ENCODE measurements at regions not wholly inside any gene's neighbourhood (a gene's known extent, or its start where the extent isn't known, plus 50 kb on each side); places are given as distances from the start of the nearest gene placed in this dataset.
"Not testable (repeated sequence)": the region's sequence is repeated elsewhere in the genome, so short reads cannot be mapped to it uniquely, and the experiment has no call there.

DNA sequence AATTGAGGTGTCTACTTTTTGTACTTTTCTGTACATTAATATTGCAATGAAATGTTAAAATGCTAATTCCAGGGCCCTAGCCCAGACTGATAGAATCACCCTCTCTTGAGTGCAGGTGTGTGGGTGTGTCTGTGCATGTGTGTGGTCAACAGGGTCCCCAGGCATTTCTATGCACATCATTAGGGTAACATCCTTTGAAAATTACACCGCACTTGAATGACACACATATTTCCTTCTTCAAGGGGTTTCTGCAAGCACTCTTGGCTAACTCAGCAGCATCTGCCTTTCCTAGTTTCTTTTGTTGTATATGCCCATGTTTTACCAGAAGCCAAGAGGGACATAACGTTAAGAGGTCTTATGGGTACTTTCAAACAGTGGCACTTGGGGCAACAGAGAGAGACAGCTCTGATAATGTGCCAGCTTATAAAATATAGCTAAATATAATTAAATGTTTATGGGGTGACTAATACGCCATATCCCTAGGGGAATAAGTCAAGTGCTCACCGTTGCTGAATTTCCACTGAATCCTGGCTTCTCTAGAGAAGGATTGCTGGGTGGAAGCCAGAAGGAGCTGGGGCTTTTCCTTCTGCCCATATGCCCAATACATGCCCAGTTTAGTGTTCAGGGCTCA lies 54.5 kb upstream of the LRIG1 start:
- Histone ChIP-seq H3K79me2 (ENCODE audit: insufficient read depth, low read depth, low read length) (no peaks in the 10 kb centered on the region), H4K20me1 (ENCODE audit: insufficient read depth, low read length) (no peaks in the 10 kb centered on the region), H3K27ac (ENCODE audit: low read depth, low read length, poor library complexity, severe bottlenecking) (no peak overlapping the region), H3K4me1 (ENCODE audit: insufficient read depth, low read length, poor library complexity, severe bottlenecking) (peaks cover 29% of the 10 kb centered on the region), H3K9me2 (ENCODE audit: insufficient read depth, low read length) (no peaks in the 10 kb centered on the region), H3K36me3 (ENCODE audit: insufficient read depth, low read length) (no peaks in the 10 kb centered on the region), H3K9me3 (ENCODE audit: low read length) (peaks cover 10% of the 10 kb centered on the region; the same call in 1 of the 2 replicates), H2AFZ (ENCODE audit: low read length) (no peak overlapping the region), H3K4me3 (ENCODE audit: low read depth, low read length, poor library complexity, severe bottlenecking) (no peak overlapping the region), H3K4me2 (ENCODE audit: low read length) (no peak overlapping the region)
- BruUV-seq (replicated peaks) = no TSS peak
- intact Hi-C loops (cut with micrococcal nuclease; ENCODE audit: unreplicated experiment) = no loop called here
- POLR2A ChIA-PET = interaction anchor here (0.5 to 0.8 kb wide), 2 partner anchors 13 to 81 kb away, joined by 3 to 4 read pairs; no protein-coding TSS in a partner anchor
- TF ChIP-seq, protein P1, sequence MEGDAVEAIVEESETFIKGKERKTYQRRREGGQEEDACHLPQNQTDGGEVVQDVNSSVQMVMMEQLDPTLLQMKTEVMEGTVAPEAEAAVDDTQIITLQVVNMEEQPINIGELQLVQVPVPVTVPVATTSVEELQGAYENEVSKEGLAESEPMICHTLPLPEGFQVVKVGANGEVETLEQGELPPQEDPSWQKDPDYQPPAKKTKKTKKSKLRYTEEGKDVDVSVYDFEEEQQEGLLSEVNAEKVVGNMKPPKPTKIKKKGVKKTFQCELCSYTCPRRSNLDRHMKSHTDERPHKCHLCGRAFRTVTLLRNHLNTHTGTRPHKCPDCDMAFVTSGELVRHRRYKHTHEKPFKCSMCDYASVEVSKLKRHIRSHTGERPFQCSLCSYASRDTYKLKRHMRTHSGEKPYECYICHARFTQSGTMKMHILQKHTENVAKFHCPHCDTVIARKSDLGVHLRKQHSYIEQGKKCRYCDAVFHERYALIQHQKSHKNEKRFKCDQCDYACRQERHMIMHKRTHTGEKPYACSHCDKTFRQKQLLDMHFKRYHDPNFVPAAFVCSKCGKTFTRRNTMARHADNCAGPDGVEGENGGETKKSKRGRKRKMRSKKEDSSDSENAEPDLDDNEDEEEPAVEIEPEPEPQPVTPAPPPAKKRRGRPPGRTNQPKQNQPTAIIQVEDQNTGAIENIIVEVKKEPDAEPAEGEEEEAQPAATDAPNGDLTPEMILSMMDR (conservative IDR thresholded peaks at IDR 0.05; ENCODE audit: low read length) = no peak
- no peak for TF ChIP-seq EZH2phosphoT487 (IDR thresholded peaks at IDR 0.05; ENCODE audit: borderline replicate concordance, low read depth, low read length)
- CTCF ChIA-PET (ENCODE audit: unreplicated experiment) = no interaction called here
- no peak for DNase-seq (ENCODE audit: low spot score)

DNA sequence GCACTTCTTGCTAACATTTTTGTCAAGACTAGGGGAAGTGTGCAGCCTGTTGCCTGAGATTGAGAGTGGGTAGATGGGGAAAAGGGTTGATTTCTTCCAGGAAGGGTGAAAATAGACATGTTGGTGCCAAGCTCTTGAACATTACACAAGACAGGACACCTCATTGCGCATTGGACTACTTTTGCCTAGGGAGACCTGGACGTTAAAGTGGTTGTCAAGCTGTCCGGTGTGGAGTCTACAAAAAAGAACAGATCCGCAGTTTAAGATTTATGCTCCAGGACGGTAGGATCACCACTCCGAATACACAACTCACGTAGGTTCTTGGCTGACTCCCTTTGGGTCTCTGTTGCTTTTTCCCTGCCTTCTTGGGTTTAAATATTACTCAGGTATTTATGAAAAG lies 56.3 kb upstream of the LRIG1 start:
- TF ChIP-seq EZH2phosphoT487 (IDR thresholded peaks at IDR 0.05; ENCODE audit: borderline replicate concordance, low read depth, low read length) = no peak
- TF ChIP-seq, protein P1 (conservative IDR thresholded peaks at IDR 0.05; ENCODE audit: low read length) = no peak
- Histone ChIP-seq H3K4me2 (ENCODE audit: low read length) (no peak overlapping the region), H4K20me1 (ENCODE audit: insufficient read depth, low read length) (no peaks in the 10 kb centered on the region), H3K9me3 (ENCODE audit: low read length) (peaks cover 10% of the 10 kb centered on the region; the same call in 1 of the 2 replicates), H2AFZ (ENCODE audit: low read length) (no peak overlapping the region), H3K79me2 (ENCODE audit: insufficient read depth, low read depth, low read length) (no peaks in the 10 kb centered on the region), H3K4me3 (ENCODE audit: low read depth, low read length, poor library complexity, severe bottlenecking) (no peak overlapping the region), H3K36me3 (ENCODE audit: insufficient read depth, low read length) (no peaks in the 10 kb centered on the region), H3K4me1 (ENCODE audit: insufficient read depth, low read length, poor library complexity, severe bottlenecking) (peaks cover 29% of the 10 kb centered on the region), H3K27ac (ENCODE audit: low read depth, low read length, poor library complexity, severe bottlenecking) (no peak overlapping the region), H3K9me2 (ENCODE audit: insufficient read depth, low read length) (no peaks in the 10 kb centered on the region)
- ChIA-PET CTCF (ENCODE audit: unreplicated experiment) (interaction anchor here (0.6 kb wide), 1 partner anchor 172 kb away, joined by 3 read pairs; no protein-coding TSS in a partner anchor), POLR2A (no interaction called here)
- no TSS peak for BruUV-seq (replicated peaks)
- intact Hi-C loops (cut with micrococcal nuclease; ENCODE audit: unreplicated experiment) = no loop called here
- no peak for DNase-seq (ENCODE audit: low spot score)

DNA sequence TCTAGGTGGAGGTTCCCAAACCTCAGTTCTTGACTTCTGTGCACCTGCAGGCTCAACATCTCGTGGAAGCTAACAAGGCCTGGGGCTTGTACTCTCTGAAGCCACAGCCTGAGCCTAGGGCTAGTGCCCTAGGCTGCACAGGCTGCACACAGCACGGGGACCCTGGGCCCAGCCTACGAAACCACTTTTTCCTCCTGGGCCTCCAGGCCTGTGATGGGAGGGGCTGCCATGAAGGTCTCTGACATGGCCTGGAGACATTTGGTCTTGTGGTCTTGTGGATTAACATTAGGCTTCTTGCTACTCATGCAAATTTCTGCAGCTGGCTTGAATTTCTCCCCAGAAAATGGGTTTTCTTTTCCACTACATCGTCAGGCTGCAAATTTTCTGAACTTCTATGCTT lies 59.1 kb upstream of the LRIG1 start:
- H3K36me3 ChIP-seq (ENCODE audit: insufficient read depth, low read length); intact Hi-C loops (cut with micrococcal nuclease; ENCODE audit: unreplicated experiment); DNase-seq (ENCODE audit: low spot score); POLR2A ChIA-PET; H3K4me3 ChIP-seq (ENCODE audit: low read depth, low read length, poor library complexity, severe bottlenecking); BruUV-seq (replicated peaks); H3K4me1 ChIP-seq (ENCODE audit: insufficient read depth, low read length, poor library complexity, severe bottlenecking); H2AFZ ChIP-seq (ENCODE audit: low read length); H3K9me2 ChIP-seq (ENCODE audit: insufficient read depth, low read length); CTCF ChIA-PET (ENCODE audit: unreplicated experiment); H3K79me2 ChIP-seq (ENCODE audit: insufficient read depth, low read depth, low read length); H4K20me1 ChIP-seq (ENCODE audit: insufficient read depth, low read length); H3K4me2 ChIP-seq (ENCODE audit: low read length); H3K27ac ChIP-seq (ENCODE audit: low read depth, low read length, poor library complexity, severe bottlenecking): not testable (repeated sequence)
- peaks cover 10% of the 10 kb centered on the region; the same call in 1 of the 2 replicates for H3K9me3 ChIP-seq (ENCODE audit: low read length)
